Urinary bladder (tissue), 3 donors: ENCODE measurements at regions not wholly inside any gene's neighbourhood (a gene's known extent, or its start where the extent isn't known, plus 50 kb on each side); places are given as distances from the start of the nearest gene placed in this dataset.
"Not testable (repeated sequence)": the region's sequence is repeated elsewhere in the genome, so short reads cannot be mapped to it uniquely, and the experiment has no call there.

Source experiments
- DNase-seq: peaks from one replicate; pipeline ENCODE4 v3.0.0-alpha.2; 2015; ENCODE audit errors: extremely low spot score
- H3K27ac ChIP-seq: one replicate; pipeline ENCODE4 v1.5.1; 2013; ENCODE audit warnings: low read depth, mild to moderate bottlenecking, moderate library complexity
- H3K36me3 ChIP-seq: one replicate; pipeline ENCODE4 v1.6.1; 2013; ENCODE audit warnings: mild to moderate bottlenecking, moderate library complexity; ENCODE audit not compliant: insufficient read depth
- H3K4me1 ChIP-seq: one replicate; pipeline ENCODE4 v1.6.1; 2013; ENCODE audit warnings: mild to moderate bottlenecking, moderate library complexity; ENCODE audit not compliant: insufficient read depth
- H3K4me3 ChIP-seq: one replicate; pipeline ENCODE4 v1.5.1; 2013; ENCODE audit warnings: low read depth, low read length
- WGBS: extraction: QIAGEN DNeasy Blood & Tissue Kit; methylation state at CpG from one replicate; pipeline ENCODE4 v1.1.7; 2013; 5-methylcytosine and 5-hydroxymethylcytosine counted together
- donor health status: healthy with polysubstance abuse.
- donor health status: healthy.

- Histone ChIP-seq H3K4me3 (no peak overlapping the region), H3K36me3 (no peaks in the 10 kb centered on the region), H3K4me1 (no peaks in the 10 kb centered on the region), H3K27ac (no peak overlapping the region)
- 95% methylated on average over 1 of the region's 1 CpG for whole genome bisulfite sequencing
- no peak for DNase-seq
These were observed 104.5 kb downstream of the ALG10 start for GRCh38 chr12:34126805-34127204.

GRCh38 chr12:34127379-34127778 is 105.1 kb downstream of the ALG10 start:
- WGBS, result 38% methylated on average over 2 of the region's 2 CpGs
- not testable (repeated sequence) for H3K36me3 ChIP-seq, H3K4me3 ChIP-seq, DNase-seq, H3K27ac ChIP-seq, H3K4me1 ChIP-seq

- no peaks in the 10 kb centered on the region for H3K4me1 ChIP-seq
- H3K36me3 ChIP-seq, result no peaks in the 10 kb centered on the region
- DNase-seq, result no peak
- no peak overlapping the region for H3K4me3 ChIP-seq
- WGBS, result 81% methylated on average over 11 of the region's 11 CpGs
- H3K27ac ChIP-seq, result no peak overlapping the region
These were observed 120.1 kb downstream of the ALG10 start for GRCh38 chr12:34142430-34142829.

- Histone ChIP-seq H3K4me1 (no peaks in the 10 kb centered on the region), H3K4me3 (no peak overlapping the region), H3K36me3 (no peaks in the 10 kb centered on the region), H3K27ac (no peak overlapping the region)
- DNase-seq, result no peak
These were observed 128.7 kb downstream of the ALG10 start for GRCh38 chr12:34151019-34151418.

- Histone ChIP-seq H3K27ac (no peak overlapping the region), H3K4me3 (no peak overlapping the region), H3K4me1 (no peaks in the 10 kb centered on the region), H3K36me3 (no peaks in the 10 kb centered on the region)
- WGBS, result 45% methylated on average over 1 of the region's 1 CpG
- no peak for DNase-seq
These were observed 141.1 kb downstream of the ALG10 start for GRCh38 chr12:34163443-34163842.

- Histone ChIP-seq H3K36me3 (no peaks in the 10 kb centered on the region), H3K4me1 (no peaks in the 10 kb centered on the region), H3K4me3 (no peak overlapping the region), H3K27ac (no peak overlapping the region)
- DNase-seq, result no peak
- WGBS, result 93% methylated on average over 41 of the region's 41 CpGs
These were observed 144.2 kb downstream of the ALG10 start for GRCh38 chr12:34166427-34167060.

GRCh38 chr12:34168507-34168906 is 146.2 kb downstream of the ALG10 start:
- DNase-seq, H3K36me3 ChIP-seq, H3K4me1 ChIP-seq, H3K4me3 ChIP-seq, H3K27ac ChIP-seq: not testable (repeated sequence)
- 82% methylated on average over 1 of the region's 1 CpG for WGBS

GRCh38 chr12:34186492-34186891 is 164.2 kb downstream of the ALG10 start:
- WGBS, result 56% methylated on average over 2 of the region's 2 CpGs
- Histone ChIP-seq H3K36me3 (no peaks in the 10 kb centered on the region), H3K4me1 (no peaks in the 10 kb centered on the region), H3K4me3 (no peak overlapping the region), H3K27ac (no peak overlapping the region)
- DNase-seq, result no peak

GRCh38 chr12:34188974-34189373 is 166.7 kb downstream of the ALG10 start:
- WGBS, result 46% methylated on average over 1 of the region's 1 CpG
- Histone ChIP-seq H3K27ac (no peak overlapping the region), H3K4me3 (no peak overlapping the region), H3K4me1 (no peaks in the 10 kb centered on the region), H3K36me3 (no peaks in the 10 kb centered on the region)
- DNase-seq, result no peak

- DNase-seq, result no peak
- Histone ChIP-seq H3K4me1 (no peaks in the 10 kb centered on the region), H3K4me3 (no peak overlapping the region), H3K27ac (no peak overlapping the region), H3K36me3 (no peaks in the 10 kb centered on the region)
- WGBS, result 78% methylated on average over 1 of the region's 1 CpG
These were observed 167.8 kb downstream of the ALG10 start for GRCh38 chr12:34190054-34190453.

GRCh38 chr12:34198924-34199323 is 176.6 kb downstream of the ALG10 start:
- no peak overlapping the region for H3K4me3 ChIP-seq
- no peak overlapping the region for H3K27ac ChIP-seq
- no peaks in the 10 kb centered on the region for H3K4me1 ChIP-seq
- DNase-seq, result no peak
- no peaks in the 10 kb centered on the region for H3K36me3 ChIP-seq
- 63% methylated on average over 7 of the region's 7 CpGs for WGBS

GRCh38 chr12:34203866-34204620 is 181.7 kb downstream of the ALG10 start:
- Histone ChIP-seq H3K36me3 (no peaks in the 10 kb centered on the region), H3K4me1 (no peaks in the 10 kb centered on the region), H3K27ac (no peak overlapping the region), H3K4me3 (no peak overlapping the region)
- DNase-seq, result no peak
- 78% methylated on average over 27 of the region's 27 CpGs for WGBS

GRCh38 chr12:34204830-34205285 is 182.6 kb downstream of the ALG10 start:
- DNase-seq, result no peak
- Histone ChIP-seq H3K27ac (no peak overlapping the region), H3K36me3 (no peaks in the 10 kb centered on the region), H3K4me1 (no peaks in the 10 kb centered on the region), H3K4me3 (no peak overlapping the region)
- 86% methylated on average over 12 of the region's 12 CpGs for WGBS

GRCh38 chr12:34205401-34205800 is 183.1 kb downstream of the ALG10 start:
- H3K4me3 ChIP-seq, result no peak overlapping the region
- 92% methylated on average over 24 of the region's 24 CpGs for WGBS
- no peaks in the 10 kb centered on the region for H3K4me1 ChIP-seq
- DNase-seq, result no peak
- H3K36me3 ChIP-seq, result no peaks in the 10 kb centered on the region
- H3K27ac ChIP-seq, result no peak overlapping the region
